ENCODE measurements at regions not wholly inside any gene's neighbourhood (a gene's known extent, or its start where the extent isn't known, plus 50 kb on each side); places are given as distances from the start of the nearest gene placed in this dataset.

- H3K4me3 ChIP-seq (ENCODE audit: low read length) = no peak overlapping the region
- H3F3A ChIP-seq (ENCODE audit: control insufficient read depth, insufficient read depth) = no peaks in the 10 kb centered on the region
- no peaks in the 10 kb centered on the region for H3K9me2 ChIP-seq (replicated peaks; ENCODE audit: control insufficient read depth, low read length)
- H4K20me1 ChIP-seq (ENCODE audit: control insufficient read depth, insufficient read depth, low read depth, low read length) = no peaks in the 10 kb centered on the region
- H3K27me3 ChIP-seq (ENCODE audit: control insufficient read depth, low read length) = no peaks in the 10 kb centered on the region
- no peaks in the 10 kb centered on the region for H3K9me3 ChIP-seq (ENCODE audit: control insufficient read depth, insufficient read depth, low read length)
- no peak for TF ChIP-seq CTCF (IDR thresholded peaks at IDR 0.05; ENCODE audit: low read depth, low read length, poor library complexity, severe bottlenecking)
- no peak for TF ChIP-seq EZH2phosphoT487 (IDR thresholded peaks at IDR 0.05; ENCODE audit: borderline replicate concordance, low read length)
- H3K4me2 ChIP-seq (ENCODE audit: low read length) = no peak overlapping the region
- no peak overlapping the region for H3K27ac ChIP-seq (ENCODE audit: low read depth, low read length)
- no peaks in the 10 kb centered on the region for H3K79me2 ChIP-seq (ENCODE audit: control insufficient read depth, low read length)
- H3K36me3 ChIP-seq (ENCODE audit: control insufficient read depth, low read length) = no peaks in the 10 kb centered on the region
- H3K4me1 ChIP-seq (ENCODE audit: control insufficient read depth, low read length) = no peaks in the 10 kb centered on the region
These were observed 253.6 kb upstream of the XYLT1 start for GRCh38 chr16:17724242-17724898.

- Histone ChIP-seq H3K79me2 (ENCODE audit: control insufficient read depth, low read length) (no peaks in the 10 kb centered on the region), H3K4me2 (ENCODE audit: low read length) (no peak overlapping the region), H3K4me3 (ENCODE audit: low read length) (no peak overlapping the region)
These were observed 252.9 kb upstream of the XYLT1 start for GRCh38 chr16:17723531-17724134.

GRCh38 chr16:17718495-17718894 lies 247.7 kb upstream of the XYLT1 start:
- Histone ChIP-seq H3K9me2 (replicated peaks; ENCODE audit: control insufficient read depth, low read length) (no peaks in the 10 kb centered on the region), H3K36me3 (ENCODE audit: control insufficient read depth, low read length) (no peaks in the 10 kb centered on the region), H4K20me1 (ENCODE audit: control insufficient read depth, insufficient read depth, low read depth, low read length) (no peaks in the 10 kb centered on the region), H3K4me3 (ENCODE audit: low read length) (no peak overlapping the region), H3K4me2 (ENCODE audit: low read length) (no peak overlapping the region), H3K27me3 (ENCODE audit: control insufficient read depth, low read length) (no peaks in the 10 kb centered on the region), H3F3A (ENCODE audit: control insufficient read depth, insufficient read depth) (no peaks in the 10 kb centered on the region), H3K9me3 (ENCODE audit: control insufficient read depth, insufficient read depth, low read length) (no peaks in the 10 kb centered on the region), H3K79me2 (ENCODE audit: control insufficient read depth, low read length) (no peaks in the 10 kb centered on the region), H3K27ac (ENCODE audit: low read depth, low read length) (no peak overlapping the region), H3K4me1 (ENCODE audit: control insufficient read depth, low read length) (no peaks in the 10 kb centered on the region)
- TF ChIP-seq EZH2phosphoT487 (IDR thresholded peaks at IDR 0.05; ENCODE audit: borderline replicate concordance, low read length) (no peak), CTCF (IDR thresholded peaks at IDR 0.05; ENCODE audit: low read depth, low read length, poor library complexity, severe bottlenecking) (no peak)

More at GRCh38 chr16:17723531-17724134, 252.9 kb upstream of the XYLT1 start:
- Histone ChIP-seq H3F3A (ENCODE audit: control insufficient read depth, insufficient read depth) (no peaks in the 10 kb centered on the region), H4K20me1 (ENCODE audit: control insufficient read depth, insufficient read depth, low read depth, low read length) (no peaks in the 10 kb centered on the region), H3K36me3 (ENCODE audit: control insufficient read depth, low read length) (no peaks in the 10 kb centered on the region), H3K27ac (ENCODE audit: low read depth, low read length) (no peak overlapping the region), H3K27me3 (ENCODE audit: control insufficient read depth, low read length) (no peaks in the 10 kb centered on the region), H3K9me3 (ENCODE audit: control insufficient read depth, insufficient read depth, low read length) (no peaks in the 10 kb centered on the region), H3K4me1 (ENCODE audit: control insufficient read depth, low read length) (no peaks in the 10 kb centered on the region), H3K9me2 (replicated peaks; ENCODE audit: control insufficient read depth, low read length) (no peaks in the 10 kb centered on the region)
- TF ChIP-seq CTCF (IDR thresholded peaks at IDR 0.05; ENCODE audit: low read depth, low read length, poor library complexity, severe bottlenecking) (no peak), EZH2phosphoT487 (IDR thresholded peaks at IDR 0.05; ENCODE audit: borderline replicate concordance, low read length) (no peak)
